ENCODE measurements at regions not wholly inside any gene's neighbourhood (a gene's known extent, or its start where the extent isn't known, plus 50 kb on each side); places are given as distances from the start of the nearest gene placed in this dataset.

GRCh38 chr15:36109943-36110658 lies 469.3 kb upstream of the CDIN1 start:
- TF ChIP-seq, protein P1, sequence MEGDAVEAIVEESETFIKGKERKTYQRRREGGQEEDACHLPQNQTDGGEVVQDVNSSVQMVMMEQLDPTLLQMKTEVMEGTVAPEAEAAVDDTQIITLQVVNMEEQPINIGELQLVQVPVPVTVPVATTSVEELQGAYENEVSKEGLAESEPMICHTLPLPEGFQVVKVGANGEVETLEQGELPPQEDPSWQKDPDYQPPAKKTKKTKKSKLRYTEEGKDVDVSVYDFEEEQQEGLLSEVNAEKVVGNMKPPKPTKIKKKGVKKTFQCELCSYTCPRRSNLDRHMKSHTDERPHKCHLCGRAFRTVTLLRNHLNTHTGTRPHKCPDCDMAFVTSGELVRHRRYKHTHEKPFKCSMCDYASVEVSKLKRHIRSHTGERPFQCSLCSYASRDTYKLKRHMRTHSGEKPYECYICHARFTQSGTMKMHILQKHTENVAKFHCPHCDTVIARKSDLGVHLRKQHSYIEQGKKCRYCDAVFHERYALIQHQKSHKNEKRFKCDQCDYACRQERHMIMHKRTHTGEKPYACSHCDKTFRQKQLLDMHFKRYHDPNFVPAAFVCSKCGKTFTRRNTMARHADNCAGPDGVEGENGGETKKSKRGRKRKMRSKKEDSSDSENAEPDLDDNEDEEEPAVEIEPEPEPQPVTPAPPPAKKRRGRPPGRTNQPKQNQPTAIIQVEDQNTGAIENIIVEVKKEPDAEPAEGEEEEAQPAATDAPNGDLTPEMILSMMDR (IDR thresholded peaks at IDR 0.05) = no peak
- TF ChIP-seq POLR2A (IDR thresholded peaks at IDR 0.05) (no peak), POLR2AphosphoS5 (IDR thresholded peaks at IDR 0.05) (no peak)
- no peak overlapping the region for H3K4me3 ChIP-seq
- no peaks in the 10 kb centered on the region for H3K27me3 ChIP-seq (replicated peaks; ENCODE audit: insufficient read depth)
- intact Hi-C loops (cut with DNase I) = no loop called here
- no peak overlapping the region for H3K27ac ChIP-seq
- H3K9me3 ChIP-seq = no peaks in the 10 kb centered on the region
- H3K36me3 ChIP-seq = no peaks in the 10 kb centered on the region
- DNase-seq (ENCODE audit: low spot score) = no peak
- H3K4me1 ChIP-seq (replicated peaks) = no peaks in the 10 kb centered on the region
- 18% methylated on average over 2 of the region's 2 CpGs for WGBS

DNA sequence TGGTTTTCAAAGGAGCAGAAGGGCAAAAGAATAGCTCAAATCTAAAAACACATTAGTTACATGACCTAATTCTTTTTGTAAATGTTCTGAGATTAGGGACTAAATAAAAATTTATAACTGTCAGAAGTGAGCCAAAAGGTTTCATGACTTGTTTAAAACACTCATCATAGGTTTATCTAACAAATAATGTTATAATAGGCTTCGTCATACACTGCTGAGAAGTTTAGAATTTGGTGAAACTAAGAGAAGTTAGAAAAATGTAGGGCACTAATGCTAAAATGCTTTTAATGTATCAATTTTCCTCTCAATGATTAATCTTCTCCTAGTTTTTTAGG lies 468.8 kb upstream of the CDIN1 start:
- TF ChIP-seq, protein P1 (IDR thresholded peaks at IDR 0.05) = no peak
- TF ChIP-seq POLR2AphosphoS5 (IDR thresholded peaks at IDR 0.05) (no peak), POLR2A (IDR thresholded peaks at IDR 0.05) (no peak)
- 39% methylated on average over 1 of the region's 1 CpG for WGBS
- no peak overlapping the region for H3K4me3 ChIP-seq
- H3K27me3 ChIP-seq (replicated peaks; ENCODE audit: insufficient read depth) = no peaks in the 10 kb centered on the region
- H3K36me3 ChIP-seq = no peaks in the 10 kb centered on the region
- H3K27ac ChIP-seq = no peak overlapping the region
- no peaks in the 10 kb centered on the region for H3K9me3 ChIP-seq
- no peaks in the 10 kb centered on the region for H3K4me1 ChIP-seq (replicated peaks)
- no peak for DNase-seq (ENCODE audit: low spot score)
- intact Hi-C loops (cut with DNase I) = no loop called here

- H3K4me3 ChIP-seq = no peak overlapping the region
- no peaks in the 10 kb centered on the region for H3K27me3 ChIP-seq (replicated peaks; ENCODE audit: insufficient read depth)
- intact Hi-C loops (cut with DNase I) = no loop called here
- no peak for DNase-seq (ENCODE audit: low spot score)
- H3K27ac ChIP-seq = no peak overlapping the region
- TF ChIP-seq POLR2A (IDR thresholded peaks at IDR 0.05) = no peak
- TF ChIP-seq, protein P1 (IDR thresholded peaks at IDR 0.05) = no peak
- no peak for TF ChIP-seq POLR2AphosphoS5 (IDR thresholded peaks at IDR 0.05)
- no peaks in the 10 kb centered on the region for H3K9me3 ChIP-seq
- H3K4me1 ChIP-seq (replicated peaks) = no peaks in the 10 kb centered on the region
- no peaks in the 10 kb centered on the region for H3K36me3 ChIP-seq
- WGBS = 63% methylated on average over 6 of the region's 6 CpGs
Observed at GRCh38 chr15:36117296-36117787, 462.1 kb upstream of the CDIN1 start.

DNA sequence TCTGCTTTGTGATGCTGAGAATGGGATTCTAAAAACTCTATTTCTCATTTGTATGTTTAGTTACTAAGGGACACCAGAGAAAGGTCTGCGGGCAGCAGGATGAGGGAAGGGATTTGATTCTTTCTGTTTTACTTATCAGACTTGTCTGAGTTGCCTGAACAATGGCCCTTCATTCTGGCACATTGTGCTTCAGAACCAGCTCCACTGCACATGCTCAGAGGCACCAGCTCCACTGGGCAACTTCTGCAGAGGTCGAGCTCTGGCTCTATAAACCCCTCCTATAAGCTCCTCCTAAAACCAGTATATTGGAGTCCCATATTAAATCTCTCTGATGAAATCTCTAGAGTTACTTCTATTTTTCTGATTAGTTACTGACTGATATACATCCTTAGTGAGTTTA lies 453.2 kb upstream of the CDIN1 start:
- 78% methylated on average over 2 of the region's 2 CpGs for WGBS
- no peak for DNase-seq (ENCODE audit: low spot score)
- Histone ChIP-seq H3K4me3 (no peak overlapping the region), H3K36me3 (no peaks in the 10 kb centered on the region), H3K9me3 (no peaks in the 10 kb centered on the region), H3K4me1 (replicated peaks) (no peaks in the 10 kb centered on the region), H3K27ac (no peak overlapping the region), H3K27me3 (replicated peaks; ENCODE audit: insufficient read depth) (no peaks in the 10 kb centered on the region)
- intact Hi-C loops (cut with DNase I) = no loop called here
- TF ChIP-seq, protein P1 (IDR thresholded peaks at IDR 0.05) = no peak
- no peak for TF ChIP-seq POLR2A (IDR thresholded peaks at IDR 0.05)
- TF ChIP-seq POLR2AphosphoS5 (IDR thresholded peaks at IDR 0.05) = no peak

- no peaks in the 10 kb centered on the region for H3K36me3 ChIP-seq
- no peak for DNase-seq (ENCODE audit: low spot score)
- H3K27ac ChIP-seq = no peak overlapping the region
- H3K4me1 ChIP-seq (replicated peaks) = no peaks in the 10 kb centered on the region
- H3K27me3 ChIP-seq (replicated peaks; ENCODE audit: insufficient read depth) = no peaks in the 10 kb centered on the region
- TF ChIP-seq POLR2A (IDR thresholded peaks at IDR 0.05) (no peak), POLR2AphosphoS5 (IDR thresholded peaks at IDR 0.05) (no peak)
- TF ChIP-seq, protein P1 (IDR thresholded peaks at IDR 0.05) = no peak
- 78% methylated on average over 3 of the region's 3 CpGs for WGBS
- H3K4me3 ChIP-seq = no peak overlapping the region
- intact Hi-C loops (cut with DNase I) = no loop called here
- no peaks in the 10 kb centered on the region for H3K9me3 ChIP-seq
Observed at GRCh38 chr15:36130641-36131310, 448.6 kb upstream of the CDIN1 start.

Measured in prostate gland (tissue), 2 donors.